GM18520 (cell line): ENCODE measurements at regions not wholly inside any gene's neighbourhood (a gene's known extent, or its start where the extent isn't known, plus 50 kb on each side); places are given as distances from the start of the nearest gene placed in this dataset.

Experiments used
- ATAC-seq: cut with Tn5 transposase; IDR thresholded peaks from one replicate; pipeline ENCODE4 v1.9.1; 2021; ENCODE audit not compliant: unreplicated experiment

- ATAC-seq = no peak
Observed at GRCh38 chr6:6704103-6705060, 115.9 kb downstream of the LY86 start.

- ATAC-seq = no peak
Observed at GRCh38 chr6:6705061-6705425, 116.5 kb downstream of the LY86 start.

- no peak for ATAC-seq
Observed at GRCh38 chr6:6705915-6706675, 117.6 kb downstream of the LY86 start.

GRCh38 chr6:6707143-6707542, 118.6 kb downstream of the LY86 start:
- no peak for ATAC-seq

- ATAC-seq = no peak
Observed at GRCh38 chr6:6709106-6709505, 120.6 kb downstream of the LY86 start.

- no peak for ATAC-seq
Observed at GRCh38 chr6:6711031-6711785, 122.7 kb downstream of the LY86 start.

GRCh38 chr6:6711832-6712448, 123.4 kb downstream of the LY86 start:
- no peak for ATAC-seq

GRCh38 chr6:6712449-6713403, 124.2 kb downstream of the LY86 start:
- no peak for ATAC-seq

- ATAC-seq = no peak
Observed at GRCh38 chr6:6713657-6714056, 125.1 kb downstream of the LY86 start.

GRCh38 chr6:6714118-6714897, 125.8 kb downstream of the LY86 start:
- ATAC-seq = no peak

GRCh38 chr6:6714953-6715352, 126.4 kb downstream of the LY86 start:
- no peak for ATAC-seq

- no peak for ATAC-seq
Observed at GRCh38 chr6:6715465-6715864, 126.9 kb downstream of the LY86 start.

- ATAC-seq = no peak
Observed at GRCh38 chr6:6716998-6717763, 128.7 kb downstream of the LY86 start.

GRCh38 chr6:6717953-6718352, 129.4 kb downstream of the LY86 start:
- no peak for ATAC-seq

- ATAC-seq = no peak
Observed at GRCh38 chr6:6721606-6722005, 133.1 kb downstream of the LY86 start.

- ATAC-seq = no peak
Observed at GRCh38 chr6:6722195-6722594, 133.7 kb downstream of the LY86 start.

- no peak for ATAC-seq
Observed at GRCh38 chr6:6723361-6723760, 134.8 kb downstream of the LY86 start.

- no peak for ATAC-seq
Observed at GRCh38 chr6:6723921-6724538, 135.5 kb downstream of the LY86 start.
